ENCODE measurements at regions not wholly inside any gene's neighbourhood (a gene's known extent, or its start where the extent isn't known, plus 50 kb on each side); places are given as distances from the start of the nearest gene placed in this dataset.

GRCh38 chr4:138499627-138500026, 257.5 kb upstream of the SLC7A11 start:
- no peak for TF ChIP-seq TARDBP (IDR thresholded peaks at IDR 0.05)
- TF ChIP-seq ZNF384 (IDR thresholded peaks at IDR 0.05) = no peak
- TF ChIP-seq PKNOX1 (IDR thresholded peaks at IDR 0.05) = no peak
- no peak for TF ChIP-seq SUZ12 (IDR thresholded peaks at IDR 0.05)
- no peak for TF ChIP-seq BHLHE40 (IDR thresholded peaks at IDR 0.05; ENCODE audit: borderline replicate concordance)
- no peak for TF ChIP-seq FOXK2 (IDR thresholded peaks at IDR 0.05)
- no peak for TF ChIP-seq SP1 (IDR thresholded peaks at IDR 0.05)
- TF ChIP-seq HDGF (IDR thresholded peaks at IDR 0.05; ENCODE audit: borderline replicate concordance) = no peak
- TF ChIP-seq ELF4 (IDR thresholded peaks at IDR 0.05) = no peak
- no peak for TF ChIP-seq LEF1 (IDR thresholded peaks at IDR 0.05; ENCODE audit: borderline replicate concordance)
- no peak for TF ChIP-seq L3MBTL2 (conservative IDR thresholded peaks at IDR 0.05)

All from HEK293T (cell line).